Stimulated activated CD8-positive, alpha-beta memory T cell treated with anti-CD3 and anti-CD28 coated beads, Interleukin-7, amount 100 ng/mL, for 48 hours (primary cell): ENCODE measurements at regions not wholly inside any gene's neighbourhood (a gene's known extent, or its start where the extent isn't known, plus 50 kb on each side); places are given as distances from the start of the nearest gene placed in this dataset.

Source experiments
- DNase-seq, 2 donors: peaks; one replicate each; pipeline ENCODE4 v3.0.0-alpha.2; 2020; ENCODE audit warnings: low read depth in 1 of 2; ENCODE audit errors: extremely low read depth in 1 of 2

DNA sequence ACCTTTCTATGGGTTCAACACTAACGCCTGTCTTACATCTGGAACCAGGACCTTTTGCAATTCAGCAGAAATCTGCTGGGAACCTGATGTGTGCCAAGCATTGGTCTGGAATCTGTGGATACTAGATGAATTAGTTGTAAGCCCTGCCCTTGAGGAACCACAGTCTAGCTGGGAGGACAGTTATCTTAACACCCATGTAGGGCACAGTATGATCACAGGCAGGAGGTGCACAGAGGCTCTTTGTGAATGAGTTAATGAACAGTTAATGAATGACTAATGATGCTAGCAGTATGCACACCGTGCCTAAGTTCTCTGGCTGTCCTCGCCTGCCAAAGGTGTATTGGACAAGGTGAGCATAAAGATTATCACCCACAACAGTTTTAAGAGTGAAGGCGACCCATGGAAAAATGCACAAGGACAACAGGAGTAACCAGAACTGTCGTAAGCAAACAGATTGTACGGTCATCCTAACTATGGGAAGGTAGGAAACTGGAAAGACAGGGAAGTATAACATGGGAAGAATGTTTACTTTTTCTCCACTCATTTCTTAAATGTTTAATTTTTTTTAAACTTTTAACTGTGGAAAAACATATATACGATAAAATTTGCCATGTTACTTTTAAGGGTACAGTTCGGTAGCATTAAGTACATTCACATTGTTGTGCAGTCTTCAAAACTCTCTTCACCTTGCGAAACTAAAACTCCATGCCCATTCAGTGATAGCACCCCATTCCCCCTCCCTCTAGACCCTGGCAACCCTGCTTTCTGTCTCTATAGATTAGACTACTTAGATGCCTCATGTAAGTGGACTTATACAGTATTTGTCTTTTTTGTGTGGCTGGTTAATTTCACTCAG is 139.9 kb downstream of the CXCL12 start:
- no peak for DNase-seq

DNA sequence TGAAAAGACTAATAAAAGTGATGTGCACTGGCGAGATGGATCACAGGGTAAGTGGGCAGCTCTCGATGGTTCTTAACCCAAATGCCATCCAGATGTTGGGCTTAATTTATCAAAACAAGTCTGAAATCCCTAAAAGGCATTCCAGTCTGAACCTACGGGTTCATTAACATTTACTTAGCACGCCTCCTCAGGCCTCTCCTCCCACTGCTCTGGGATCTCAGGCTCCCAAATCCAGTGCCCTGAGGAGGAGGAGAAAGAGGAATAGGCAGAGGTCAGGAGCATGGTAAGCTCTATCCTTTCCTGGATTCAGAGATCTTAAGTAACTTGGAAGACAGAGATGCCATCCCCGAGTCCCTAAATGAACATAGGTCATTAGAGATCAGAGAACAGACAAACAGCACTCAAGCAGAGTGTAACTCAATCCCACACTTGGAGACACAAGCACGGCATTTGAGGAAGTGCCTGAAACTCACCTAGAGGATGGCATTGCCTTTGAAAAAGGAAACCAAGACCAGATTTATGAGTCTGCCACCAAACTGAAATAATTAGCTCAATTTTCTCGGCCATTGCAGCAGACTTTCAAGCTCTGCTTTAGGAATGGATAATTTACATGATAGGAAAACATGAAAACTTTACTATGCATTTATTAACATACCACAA is 140.9 kb downstream of the CXCL12 start:
- no peak for DNase-seq

DNA sequence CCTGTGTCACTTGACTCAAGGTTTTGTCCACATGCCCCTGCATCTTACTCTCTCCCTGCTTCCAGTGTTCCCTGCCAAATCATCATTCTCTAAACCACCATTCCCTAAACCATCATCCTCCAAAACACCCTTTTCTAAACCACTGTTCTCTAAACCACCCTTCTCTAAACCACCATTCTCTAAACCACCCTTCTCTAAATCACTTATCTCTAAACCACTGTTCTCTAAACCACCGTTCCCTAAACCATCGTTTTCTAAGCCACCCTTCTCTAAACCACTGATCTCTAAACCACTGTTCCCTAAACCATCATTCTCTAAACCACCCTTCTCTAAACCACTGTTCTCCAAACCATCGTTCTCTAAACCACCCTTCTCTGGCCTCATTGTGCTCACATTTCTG is 142.1 kb downstream of the CXCL12 start:
- no peak for DNase-seq

DNA sequence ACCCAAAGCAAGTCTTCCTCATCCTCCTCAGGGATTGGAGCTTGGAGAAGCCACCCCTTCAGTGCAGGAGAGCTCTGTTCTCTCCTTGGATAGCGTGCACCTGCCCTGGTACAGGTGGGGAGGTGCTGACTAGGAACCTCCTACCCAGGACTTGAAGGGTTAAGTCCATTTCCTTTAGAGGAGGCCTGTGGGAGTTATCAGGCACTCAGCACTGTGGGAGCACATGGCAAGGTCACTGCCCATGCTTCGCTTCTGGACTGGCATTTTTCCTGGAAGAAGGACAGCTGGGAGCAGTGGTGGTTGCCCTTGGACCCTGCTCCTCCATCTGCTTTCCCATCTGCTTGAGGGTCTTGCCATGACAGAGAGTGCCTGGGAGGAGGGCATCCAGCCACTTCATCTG is 142.8 kb downstream of the CXCL12 start:
- no peak for DNase-seq

DNA sequence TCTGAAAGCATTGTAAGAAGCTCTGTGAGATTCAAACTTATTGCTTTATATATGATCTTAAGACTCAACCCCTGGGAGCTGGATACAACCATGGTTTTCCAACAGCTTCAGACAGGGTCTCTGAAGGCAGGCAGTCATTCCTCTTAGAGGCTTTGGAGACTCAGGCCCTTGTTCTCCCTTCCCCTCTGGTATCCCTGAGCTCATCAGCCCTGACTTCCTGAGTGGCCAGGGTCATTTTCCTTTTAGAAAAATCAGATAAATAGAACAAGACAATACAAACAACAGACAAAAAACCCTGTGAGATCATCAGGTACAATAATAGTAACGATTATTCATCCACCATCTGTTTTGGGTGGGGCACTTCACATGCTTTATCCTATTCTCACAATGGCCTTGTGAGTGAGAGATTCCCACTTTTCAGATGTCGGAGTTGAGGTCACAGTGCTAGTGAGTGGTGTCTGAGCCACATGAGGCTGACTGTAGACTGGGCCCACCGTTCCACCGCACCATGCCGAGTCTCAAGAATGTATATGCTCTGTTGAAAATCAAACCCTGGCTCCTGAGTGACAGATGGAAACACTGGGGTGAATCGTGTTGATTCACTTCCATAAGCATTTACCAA is 144.2 kb downstream of the CXCL12 start:
- DNase-seq: no peak

DNA sequence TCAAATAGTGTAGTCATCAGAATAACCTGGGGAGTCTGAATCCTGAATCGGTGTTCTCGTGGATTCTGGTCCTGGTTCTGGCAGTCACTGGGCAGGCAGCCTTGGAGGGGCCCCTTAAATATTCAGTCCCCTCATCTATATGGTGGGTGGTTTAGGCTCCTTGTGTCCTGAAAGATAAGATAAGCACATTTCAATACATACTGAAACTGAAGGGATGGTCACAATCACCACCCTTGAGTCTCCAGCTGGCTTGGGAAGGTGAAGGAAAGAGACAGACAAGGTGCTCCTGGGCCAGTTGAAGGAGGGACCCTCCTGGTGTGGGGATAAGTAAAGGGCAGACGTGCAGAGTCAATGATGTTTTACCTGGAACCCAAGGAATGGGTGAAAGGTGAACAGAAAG is 146.7 kb downstream of the CXCL12 start:
- no peak for DNase-seq

DNA sequence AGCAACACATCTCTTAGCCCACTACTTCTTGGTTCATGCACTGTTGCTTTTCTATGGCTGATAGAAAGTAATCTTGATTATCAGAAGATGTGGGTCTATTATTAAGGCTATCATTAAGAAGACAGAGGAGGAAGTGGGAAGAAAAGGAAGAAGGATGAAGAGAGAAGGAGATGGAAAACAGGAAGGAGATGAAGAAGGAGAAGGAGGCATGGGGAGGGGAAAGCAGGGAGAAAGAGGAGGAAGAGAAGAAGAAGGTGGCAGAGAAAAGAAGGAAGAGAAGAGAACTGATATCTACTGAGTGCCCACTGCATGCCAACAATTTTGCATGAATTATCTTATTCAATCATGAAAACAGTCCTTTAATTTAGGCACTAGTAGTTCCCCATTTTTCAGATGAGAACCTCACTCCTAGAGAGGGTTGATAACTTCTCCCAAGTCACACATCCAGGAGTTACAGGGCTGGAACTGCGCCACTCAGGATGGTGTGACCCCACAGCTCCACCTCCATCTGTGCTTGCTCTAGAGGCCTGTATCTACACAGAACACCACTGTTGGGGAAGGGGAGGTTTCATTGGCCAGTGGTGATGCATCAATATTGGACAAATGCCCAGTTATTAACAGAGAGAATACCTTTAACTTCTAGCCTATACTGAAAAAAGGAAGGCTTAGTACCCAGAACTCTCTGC is 147.4 kb downstream of the CXCL12 start:
- DNase-seq: no peak

DNA sequence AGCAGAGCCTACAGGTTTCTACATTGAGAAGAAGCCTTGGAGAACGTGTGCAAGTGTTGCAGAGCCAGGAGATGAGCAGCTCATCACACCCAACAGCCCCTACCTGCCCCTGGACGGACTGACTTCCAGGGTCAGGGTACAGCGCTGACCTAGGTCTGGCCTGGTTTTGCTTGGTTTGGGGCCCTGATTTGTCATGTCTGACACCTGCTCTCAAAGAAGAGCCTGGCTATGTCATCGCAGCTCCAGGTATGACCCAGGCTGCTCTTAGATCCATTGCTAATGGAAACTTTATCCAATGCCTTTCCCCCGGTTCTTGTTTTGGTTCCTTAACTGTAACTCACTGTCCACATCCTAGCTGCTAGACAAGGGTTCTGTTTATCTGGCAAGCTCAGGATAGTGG is 149.5 kb downstream of the CXCL12 start:
- DNase-seq: no peak

DNA sequence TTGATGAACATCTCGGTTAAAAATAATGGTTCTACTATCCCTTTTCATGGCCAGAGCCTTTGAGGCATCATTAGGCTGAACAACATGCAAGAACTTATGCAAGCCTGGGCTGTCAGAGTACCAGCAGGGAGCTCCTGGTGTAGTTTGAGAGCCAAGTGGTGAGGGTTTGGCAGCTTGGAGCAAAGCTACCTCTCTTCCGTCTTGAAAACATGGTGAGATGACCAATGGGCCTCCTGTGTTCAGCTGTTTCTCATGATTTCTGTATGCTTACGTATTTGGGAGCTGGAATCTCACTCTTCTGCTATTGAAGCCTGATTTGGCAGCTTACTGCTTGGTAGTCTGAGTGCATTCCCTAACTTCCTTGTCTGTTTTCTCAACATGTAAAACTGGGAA is 150.4 kb downstream of the CXCL12 start:
- no peak for DNase-seq

DNA sequence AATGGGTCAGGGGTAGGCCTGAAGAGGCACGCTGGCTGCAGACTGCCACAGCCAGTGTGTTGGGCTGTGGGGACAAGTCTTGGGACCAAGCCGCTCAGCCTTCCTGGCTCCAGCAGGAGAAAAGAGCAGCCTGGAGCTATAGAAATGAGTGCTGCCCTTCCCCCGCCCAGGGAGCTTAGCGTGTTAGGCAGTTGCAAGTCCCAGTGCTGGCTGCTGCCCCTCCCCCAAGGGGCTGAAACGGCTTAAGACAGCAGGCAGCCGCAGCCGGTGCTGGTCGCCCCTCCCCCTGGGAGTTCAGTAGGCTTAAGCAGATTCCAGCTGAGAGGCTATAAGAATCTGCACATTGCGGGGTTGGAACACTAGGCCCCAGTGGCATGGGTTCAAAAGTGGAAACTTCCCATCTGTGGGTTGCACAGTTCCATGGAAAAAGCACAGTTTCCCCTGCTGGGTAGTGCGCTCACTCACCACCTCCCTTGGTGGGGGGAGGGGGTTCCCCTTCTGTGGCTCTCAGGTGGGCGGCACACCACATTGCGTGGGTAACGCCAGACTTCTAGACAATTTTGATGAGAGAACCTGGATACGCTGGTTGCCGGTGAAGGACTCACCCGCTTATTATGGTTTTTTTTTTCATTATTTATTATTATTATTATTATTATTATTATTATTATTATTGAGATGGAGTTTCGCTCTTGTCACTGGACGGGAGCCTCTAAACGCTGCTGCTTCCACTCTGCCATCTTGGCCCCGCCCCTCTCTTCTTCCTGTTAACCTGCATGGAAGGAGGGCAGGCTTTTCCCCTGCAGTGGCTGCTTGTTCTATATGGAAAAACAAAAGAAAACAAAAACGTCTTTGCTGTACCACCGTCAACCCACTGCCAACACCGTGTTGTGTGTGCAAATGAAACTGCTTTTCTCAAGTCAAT is 151.1 kb downstream of the CXCL12 start:
- DNase-seq: no peak

DNA sequence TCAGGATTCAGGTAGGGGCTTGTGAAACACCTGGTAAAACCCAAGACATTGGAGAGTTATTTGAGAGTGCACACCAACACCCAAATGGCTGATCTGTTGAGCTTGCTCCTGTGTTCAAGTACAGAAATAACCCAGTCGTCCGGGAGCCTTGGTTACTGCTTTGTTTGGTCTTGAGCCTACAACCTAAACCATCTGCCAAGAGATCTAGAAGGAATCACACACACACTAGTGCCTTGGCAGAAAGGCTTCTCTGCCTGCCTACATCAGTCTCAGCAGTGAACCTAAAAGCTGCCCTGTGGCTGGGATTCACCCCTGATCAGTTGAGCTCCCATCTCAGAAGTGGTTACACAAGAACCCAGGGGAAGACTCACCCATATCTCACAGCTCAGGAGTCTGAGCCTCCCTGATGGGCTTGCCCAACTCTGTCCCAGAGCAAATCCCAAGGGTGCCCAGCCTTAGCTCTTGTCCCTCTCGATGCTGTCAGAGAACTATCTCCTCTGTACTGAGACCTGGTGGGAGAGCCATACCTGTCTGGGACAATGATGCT is 167.6 kb downstream of the CXCL12 start:
- DNase-seq: no peak

DNA sequence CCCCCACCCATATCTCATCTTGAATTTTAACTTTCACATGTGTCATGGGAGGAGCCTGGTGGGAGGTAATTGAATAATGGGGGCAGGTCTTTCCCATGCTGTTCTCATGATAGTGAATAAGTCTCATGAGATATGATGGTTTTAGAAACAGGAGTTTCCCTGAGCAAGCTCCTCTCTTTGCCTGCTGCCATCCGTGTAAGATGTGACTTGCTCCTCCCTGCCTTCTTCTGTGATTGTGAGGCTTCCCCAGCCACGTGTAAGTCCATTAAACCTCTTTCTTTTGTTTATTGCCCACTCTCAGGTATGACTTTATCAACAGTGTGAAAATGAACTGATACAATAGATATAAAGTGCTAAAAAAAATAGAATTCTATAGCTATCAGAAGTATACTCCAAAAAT is 168.8 kb downstream of the CXCL12 start:
- no peak for DNase-seq

DNA sequence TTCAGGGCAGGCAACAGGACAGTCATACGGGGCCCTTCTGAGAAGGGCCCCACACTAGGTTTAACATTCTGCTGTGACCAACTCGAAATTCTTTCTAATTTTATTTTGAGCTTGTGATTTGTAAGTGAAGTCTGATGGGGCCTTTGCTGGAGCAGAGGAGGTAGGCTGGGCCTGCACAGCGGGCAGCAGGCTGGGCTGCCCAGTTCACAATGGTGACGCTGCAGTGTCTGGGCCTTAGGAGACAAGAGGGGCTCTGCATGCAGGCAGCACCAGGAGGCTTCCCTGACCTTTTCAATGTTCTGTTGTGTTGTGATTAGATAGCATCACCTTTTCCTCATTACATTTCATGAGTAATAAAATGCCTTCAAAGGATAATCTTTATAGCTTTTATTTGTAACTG is 175.1 kb downstream of the CXCL12 start:
- no peak for DNase-seq

DNA sequence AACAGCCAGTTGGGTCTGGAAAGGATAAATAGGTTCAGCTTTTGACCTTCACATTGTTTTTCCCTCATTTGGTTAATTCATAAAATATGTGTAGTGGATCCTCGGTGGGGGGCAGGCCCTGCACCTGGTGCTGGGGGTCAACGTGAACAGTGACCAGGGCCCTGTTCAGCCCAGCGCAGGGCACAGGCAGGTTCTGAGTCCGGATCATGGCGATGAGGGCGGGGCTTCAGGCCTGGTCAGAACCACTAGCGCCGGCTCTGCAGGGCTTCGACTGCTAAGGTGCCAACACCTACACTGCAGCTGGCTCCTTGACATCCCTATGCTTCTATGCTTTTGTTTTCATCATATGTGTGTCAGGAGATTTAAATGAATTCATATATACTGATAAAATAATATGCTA is 177.7 kb downstream of the CXCL12 start:
- no peak for DNase-seq

DNA sequence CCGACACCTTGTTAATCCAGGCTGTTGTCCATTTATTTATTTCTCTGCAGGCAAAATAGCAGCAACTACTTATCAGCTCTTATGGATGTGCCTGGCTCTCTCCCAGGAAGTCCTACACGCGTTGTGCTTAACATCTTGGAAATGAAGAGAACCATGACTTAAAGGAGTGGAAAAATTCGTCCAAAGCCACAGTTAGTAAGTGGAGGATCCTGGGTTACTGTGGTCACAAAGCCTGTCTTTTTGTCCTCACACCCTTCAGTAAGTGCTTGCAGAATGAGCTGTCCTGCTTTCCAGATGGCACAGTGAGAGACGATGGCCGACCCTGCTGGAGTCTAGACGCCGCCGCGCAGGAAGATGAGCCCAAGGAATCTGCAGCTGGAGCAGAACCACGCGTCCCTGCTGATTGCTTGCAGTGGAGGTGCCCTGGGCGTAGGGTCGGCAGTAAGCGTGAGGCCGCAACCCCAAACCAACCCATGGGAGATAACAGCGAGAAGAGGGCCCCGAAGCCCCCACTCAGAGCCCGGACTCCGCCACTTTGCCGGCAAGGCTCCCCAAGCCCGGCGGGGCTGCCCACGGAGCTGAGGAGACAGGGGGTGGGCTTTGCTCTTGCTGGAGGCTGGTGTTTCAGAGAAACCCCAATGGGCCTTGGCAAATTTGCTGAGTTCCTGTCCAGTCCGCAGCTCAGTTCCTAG is 178.6 kb downstream of the CXCL12 start:
- DNase-seq: no peak

DNA sequence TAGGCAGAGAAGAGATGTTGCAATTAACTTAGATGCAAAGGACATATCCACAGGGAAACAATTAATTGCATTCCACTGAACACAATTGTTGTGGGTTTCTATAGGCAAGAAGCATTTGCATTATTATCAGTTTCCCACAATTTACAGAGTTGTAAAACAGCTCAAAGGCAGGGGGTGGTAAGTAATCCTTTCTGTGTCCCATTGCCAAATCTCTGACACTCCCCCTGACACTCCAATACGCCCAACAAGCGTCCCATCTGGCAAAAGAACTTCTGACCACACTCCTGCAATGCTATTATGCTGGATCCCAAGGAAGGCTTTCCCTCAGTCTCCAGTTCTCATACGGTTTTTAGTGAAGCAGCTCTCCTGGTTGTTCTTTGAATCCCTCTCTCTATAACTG is 179.8 kb downstream of the CXCL12 start:
- no peak for DNase-seq

DNA sequence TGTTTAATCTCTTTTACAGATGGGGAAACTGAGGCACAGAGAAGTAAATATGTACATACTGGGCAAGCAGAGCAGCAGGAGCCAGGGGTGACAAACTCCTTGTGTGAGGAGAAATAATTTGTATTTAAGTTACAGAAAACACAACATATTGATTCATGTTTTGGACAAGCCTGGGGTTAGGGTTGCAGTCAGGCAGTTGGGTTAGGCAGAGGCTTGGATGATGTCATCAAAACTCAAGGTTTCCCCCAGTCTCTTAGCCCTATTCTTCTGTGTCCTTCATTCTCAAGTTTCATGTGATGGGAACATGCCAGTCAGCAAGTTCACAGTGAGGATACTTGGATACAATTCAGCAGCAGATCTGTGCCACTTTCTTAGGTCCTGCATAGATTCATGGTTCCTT is 181.4 kb downstream of the CXCL12 start:
- no peak for DNase-seq

DNA sequence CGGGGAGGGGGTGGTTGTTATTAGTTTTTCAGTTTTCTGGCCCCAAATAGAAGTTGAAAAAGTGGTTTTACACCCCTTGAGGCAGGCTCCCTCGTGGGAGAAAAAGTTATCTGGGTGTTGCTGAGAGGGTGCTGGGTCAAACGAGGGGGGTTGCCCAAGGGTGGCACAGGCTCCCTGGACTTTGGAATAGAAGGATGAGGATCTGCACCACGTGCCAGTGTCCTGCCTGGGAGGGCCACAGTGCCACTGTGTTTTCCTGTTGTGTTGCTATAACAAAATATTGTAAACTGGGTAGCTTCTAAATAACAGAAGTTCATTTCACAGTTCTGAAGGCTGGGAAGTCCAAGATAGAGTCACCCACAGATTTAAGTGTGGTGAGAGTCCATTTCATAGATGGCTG is 181.9 kb downstream of the CXCL12 start:
- no peak for DNase-seq

DNA sequence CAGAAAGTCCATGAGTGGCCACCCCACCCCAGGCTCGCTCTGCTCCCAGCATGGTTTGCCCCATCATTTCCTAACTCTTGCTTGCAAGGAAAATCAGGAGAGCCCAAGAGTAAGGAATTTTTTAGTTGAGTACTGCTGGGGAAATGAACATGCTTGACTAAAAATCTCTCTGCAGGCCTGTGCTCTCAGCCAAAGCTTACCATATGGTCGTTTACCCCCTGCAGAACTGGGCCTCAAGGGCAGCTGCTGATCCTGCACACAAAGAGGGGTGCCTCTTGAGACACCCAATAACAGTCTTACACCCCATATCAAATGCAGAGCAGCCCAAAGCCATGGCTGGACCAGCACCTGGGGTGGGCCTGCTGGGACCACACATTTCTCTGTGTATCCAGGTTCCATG is 183.2 kb downstream of the CXCL12 start:
- no peak for DNase-seq

DNA sequence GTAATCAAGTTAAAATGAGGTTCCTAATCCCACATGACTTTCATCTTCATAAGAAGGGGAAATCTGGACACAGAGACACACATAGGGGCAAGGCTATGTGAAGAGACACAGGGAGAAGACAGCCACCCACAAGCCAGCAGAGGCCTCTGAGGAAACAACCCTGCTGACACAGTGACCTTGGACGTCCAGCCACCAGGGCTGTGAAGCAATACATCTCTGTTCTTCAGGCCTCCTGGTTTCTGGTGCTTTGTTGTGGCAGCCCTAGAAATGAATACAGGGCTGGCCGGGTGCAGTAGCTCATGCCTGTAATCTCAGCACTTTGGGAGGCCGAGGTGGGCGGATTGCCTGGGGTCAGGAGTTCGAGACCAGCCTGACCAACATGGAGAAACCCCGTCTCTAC is 183.9 kb downstream of the CXCL12 start:
- DNase-seq: no peak
